ENCODE measurements at regions not wholly inside any gene's neighbourhood (a gene's known extent, or its start where the extent isn't known, plus 50 kb on each side); places are given as distances from the start of the nearest gene placed in this dataset.

GRCh38 chr2:39547811-39548719 is 111.0 kb upstream of the MAP4K3 start:
- TF ChIP-seq CTCF (IDR thresholded peaks at IDR 0.05; ENCODE audit: control extremely low read depth, extremely low read depth) = no peak
- Histone ChIP-seq H3K9me3 (ENCODE audit: control insufficient read depth in 4 of 4, insufficient read depth in 3 of 4, low read length in 3 of 4) (no peaks in the 10 kb centered on the region), H3K27ac (ENCODE audit: low read depth in 1 of 2, low read length in 1 of 2) (no peak overlapping the region), H3K36me3 (ENCODE audit: control insufficient read depth in 4 of 4, insufficient read depth in 4 of 4, low read length in 4 of 4) (no peaks in the 10 kb centered on the region), H3K9ac (ENCODE audit: insufficient read depth in 1 of 2, low read length in 2 of 2) (no peak overlapping the region), H3K4me1 (ENCODE audit: control insufficient read depth in 5 of 5, insufficient read depth in 5 of 5, low read length in 5 of 5) (peaks cover 0 to 7% (median 0%) of the 10 kb centered on the region in 5 donors), H3K27me3 (ENCODE audit: control insufficient read depth in 3 of 3, insufficient read depth in 3 of 3, low read length in 2 of 3) (no peaks in the 10 kb centered on the region), H3K4me3 (no peak overlapping the region)
- 88 to 91% methylated on average over 9 of the region's 9 CpGs for WGBS, 2 donors
- no peak for ATAC-seq (ENCODE audit: insufficient read depth, low FRiP score)
- DNase-seq = no peak

- no peak for TF ChIP-seq CTCF (IDR thresholded peaks at IDR 0.05; ENCODE audit: control extremely low read depth, extremely low read depth)
- no peak overlapping the region for H3K9ac ChIP-seq (ENCODE audit: insufficient read depth in 1 of 2, low read length in 2 of 2)
- H3K27ac ChIP-seq (ENCODE audit: low read depth in 1 of 2, low read length in 1 of 2) = no peak overlapping the region
- H3K36me3 ChIP-seq (ENCODE audit: control insufficient read depth in 4 of 4, insufficient read depth in 4 of 4, low read length in 4 of 4) = no peaks in the 10 kb centered on the region
- H3K27me3 ChIP-seq (ENCODE audit: control insufficient read depth in 3 of 3, insufficient read depth in 3 of 3, low read length in 2 of 3) = no peaks in the 10 kb centered on the region
- H3K4me1 ChIP-seq (ENCODE audit: control insufficient read depth in 5 of 5, insufficient read depth in 5 of 5, low read length in 5 of 5) = peaks cover 0 to 7% (median 0%) of the 10 kb centered on the region in 5 donors
- no peak for ATAC-seq (ENCODE audit: insufficient read depth, low FRiP score)
- DNase-seq = no peak
- H3K4me3 ChIP-seq = no peak overlapping the region
- 90 to 94% methylated on average over 1 of the region's 1 CpG for WGBS, 2 donors
- H3K9me3 ChIP-seq (ENCODE audit: control insufficient read depth in 4 of 4, insufficient read depth in 3 of 4, low read length in 3 of 4) = no peaks in the 10 kb centered on the region
These were observed 111.9 kb upstream of the MAP4K3 start for GRCh38 chr2:39549000-39549399.

- DNase-seq (no peak), ATAC-seq (ENCODE audit: insufficient read depth, low FRiP score) (no peak)
- no peak for TF ChIP-seq CTCF (IDR thresholded peaks at IDR 0.05; ENCODE audit: control extremely low read depth, extremely low read depth)
- H3K4me1 ChIP-seq (ENCODE audit: control insufficient read depth in 5 of 5, insufficient read depth in 5 of 5, low read length in 5 of 5) = peaks cover 0 to 7% (median 0%) of the 10 kb centered on the region in 5 donors
- H3K36me3 ChIP-seq (ENCODE audit: control insufficient read depth in 4 of 4, insufficient read depth in 4 of 4, low read length in 4 of 4) = no peaks in the 10 kb centered on the region
- no peak overlapping the region for H3K4me3 ChIP-seq
- H3K27me3 ChIP-seq (ENCODE audit: control insufficient read depth in 3 of 3, insufficient read depth in 3 of 3, low read length in 2 of 3) = no peaks in the 10 kb centered on the region
- no peaks in the 10 kb centered on the region for H3K9me3 ChIP-seq (ENCODE audit: control insufficient read depth in 4 of 4, insufficient read depth in 3 of 4, low read length in 3 of 4)
- H3K9ac ChIP-seq (ENCODE audit: insufficient read depth in 1 of 2, low read length in 2 of 2) = no peak overlapping the region
- no peak overlapping the region for H3K27ac ChIP-seq (ENCODE audit: low read depth in 1 of 2, low read length in 1 of 2)
- 83 to 88% methylated on average over 9 of the region's 9 CpGs for whole genome bisulfite sequencing, 2 donors
These were observed 112.8 kb upstream of the MAP4K3 start for GRCh38 chr2:39549718-39550464.

Measured in lung (tissue), 11 donors.